ENCODE measurements at regions not wholly inside any gene's neighbourhood (a gene's known extent, or its start where the extent isn't known, plus 50 kb on each side); places are given as distances from the start of the nearest gene placed in this dataset.

GRCh38 chr9:11686733-11687132 is 1006.5 kb upstream of the TYRP1 start:
- H2AK5ac ChIP-seq (ENCODE audit: low read depth, low read length) = no peak overlapping the region
- H3K14ac ChIP-seq (replicated peaks; ENCODE audit: low read depth, low read length) = no peak overlapping the region
- H3K9me3 ChIP-seq (ENCODE audit: control insufficient read depth, insufficient read depth, low read length) = peaks cover 9% of the 10 kb centered on the region
- ChIA-PET POLR2A (ENCODE audit: unreplicated experiment) (no interaction called here), CTCF (no interaction called here)
- no peaks in the 10 kb centered on the region for H3K79me1 ChIP-seq (ENCODE audit: low read depth in 1 of 2, low read length in 2 of 2)
- no peak overlapping the region for H3K9ac ChIP-seq (ENCODE audit: low read depth, low read length)
- no peak overlapping the region for H3K23ac ChIP-seq (ENCODE audit: low read depth, low read length)
- dilution Hi-C loops (cut with HindIII; ENCODE audit: low sequenced_read_pairs, unreplicated experiment) (no loop called here), in situ Hi-C loops (cut with MboI; ENCODE audit: low sequenced_read_pairs) (no loop called here), intact Hi-C loops (cut with micrococcal nuclease) (no loop called here)
- no peak overlapping the region for H2AFZ ChIP-seq (replicated peaks; ENCODE audit: low read length, poor library complexity)
- H3K4ac ChIP-seq (ENCODE audit: low read depth, low read length) = no peak overlapping the region
- H3K27ac ChIP-seq (ENCODE audit: insufficient read depth, low read length) = no peak overlapping the region
- no peak overlapping the region for H4K91ac ChIP-seq (ENCODE audit: insufficient read depth, low read depth, low read length)
- H3K4me3 ChIP-seq (ENCODE audit: insufficient read depth, low read depth, low read length) = no peak overlapping the region
- no peak for ATAC-seq (ENCODE audit: low read depth)
- H3K36me3 ChIP-seq (ENCODE audit: control insufficient read depth, insufficient read depth, low read length) = no peaks in the 10 kb centered on the region
- H4K20me1 ChIP-seq (ENCODE audit: insufficient read depth, low read length) = no peaks in the 10 kb centered on the region
- DNase-seq = no peak
- no peaks in the 10 kb centered on the region for H3K27me3 ChIP-seq (ENCODE audit: control insufficient read depth, insufficient read depth, low read length)
- no peak overlapping the region for H4K5ac ChIP-seq (ENCODE audit: low read depth, low read length)
- no peak overlapping the region for H2BK120ac ChIP-seq (ENCODE audit: low read depth, low read length)
- no peaks in the 10 kb centered on the region for H3K4me1 ChIP-seq (ENCODE audit: control insufficient read depth, insufficient read depth, low read length)
- H2BK20ac ChIP-seq (ENCODE audit: low read depth, low read length) = no peak overlapping the region
- no peak overlapping the region for H3K4me2 ChIP-seq (ENCODE audit: low read depth, low read length)
- H2BK15ac ChIP-seq (ENCODE audit: low read depth, low read length) = no peak overlapping the region
- TF ChIP-seq CHD1 (IDR thresholded peaks at IDR 0.05; ENCODE audit: low read depth, low read length) = no peak
- TF ChIP-seq RAD21 (IDR thresholded peaks at IDR 0.05; ENCODE audit: low read length) = no peak
- TF ChIP-seq POLR2A (IDR thresholded peaks at IDR 0.05; ENCODE audit: low read depth, low read length) = no peak
- no peak for TF ChIP-seq CTCF (conservative IDR thresholded peaks at IDR 0.05; ENCODE audit: low read depth, low read length)
- no peak overlapping the region for H2AK9ac ChIP-seq (replicated peaks; ENCODE audit: low read depth, low read length, poor library complexity)
- no TSS peak for BruUV-seq (replicated peaks)
- no peak overlapping the region for H3K18ac ChIP-seq (ENCODE audit: low read depth, low read length)
- H3K56ac ChIP-seq (ENCODE audit: extremely low read depth, insufficient read depth, low read length) = no peak overlapping the region
- no peak overlapping the region for H4K8ac ChIP-seq (ENCODE audit: low read depth in 2 of 2, low read length in 2 of 2)
- no peak overlapping the region for H2BK5ac ChIP-seq (ENCODE audit: low read depth, low read length, poor library complexity, severe bottlenecking)
- no peaks in the 10 kb centered on the region for H3K9me1 ChIP-seq (ENCODE audit: insufficient read depth, low read length)

All from IMR-90 (cell line).